ENCODE measurements at regions not wholly inside any gene's neighbourhood (a gene's known extent, or its start where the extent isn't known, plus 50 kb on each side); places are given as distances from the start of the nearest gene placed in this dataset.
"Not testable (repeated sequence)": the region's sequence is repeated elsewhere in the genome, so short reads cannot be mapped to it uniquely, and the experiment has no call there.

GRCh38 chr10:47593129-47593528 lies 69.7 kb upstream of the AGAP9 start:
- H3F3A ChIP-seq (replicated peaks; ENCODE audit: insufficient read depth); H3K36me3 ChIP-seq (replicated peaks in 1 of 2; ENCODE audit: control insufficient read depth in 1 of 2, insufficient read depth in 2 of 2, low read length in 1 of 2); H3K79me2 ChIP-seq (ENCODE audit: insufficient read depth); CTCF ChIA-PET; H3K9me3 ChIP-seq; H3K27ac ChIP-seq (ENCODE audit: low read depth in 2 of 2, low read length in 1 of 2); H3K4me2 ChIP-seq; H3K9me2 ChIP-seq; H3K9ac ChIP-seq; H2AFZ ChIP-seq (ENCODE audit: low read depth); POLR2A ChIA-PET; H4K20me1 ChIP-seq (ENCODE audit: insufficient read depth); H3K4me1 ChIP-seq (ENCODE audit: control insufficient read depth in 1 of 2, insufficient read depth in 2 of 2, low read depth in 1 of 2, low read length in 1 of 2); DNase-seq; H3K27me3 ChIP-seq (ENCODE audit: insufficient read depth); H3K4me3 ChIP-seq (ENCODE audit: low read depth in 2 of 2, low read length in 1 of 2): not testable (repeated sequence)
- WGBS (ENCODE audit: low lambda C conversion rate), result 42% methylated on average over 2 of the region's 2 CpGs

- POLR2A ChIA-PET; H3K27ac ChIP-seq (ENCODE audit: low read depth in 2 of 2, low read length in 1 of 2); CTCF ChIA-PET; H3K9me2 ChIP-seq; DNase-seq; H4K20me1 ChIP-seq (ENCODE audit: insufficient read depth); H3K27me3 ChIP-seq (ENCODE audit: insufficient read depth); H3K4me1 ChIP-seq (ENCODE audit: control insufficient read depth in 1 of 2, insufficient read depth in 2 of 2, low read depth in 1 of 2, low read length in 1 of 2); H3K36me3 ChIP-seq (replicated peaks in 1 of 2; ENCODE audit: control insufficient read depth in 1 of 2, insufficient read depth in 2 of 2, low read length in 1 of 2); H3K9ac ChIP-seq; H3K4me2 ChIP-seq; H3K4me3 ChIP-seq (ENCODE audit: low read depth in 2 of 2, low read length in 1 of 2); H3K9me3 ChIP-seq; H3K79me2 ChIP-seq (ENCODE audit: insufficient read depth); H2AFZ ChIP-seq (ENCODE audit: low read depth); H3F3A ChIP-seq (replicated peaks; ENCODE audit: insufficient read depth): not testable (repeated sequence)
- WGBS (ENCODE audit: low lambda C conversion rate), result 46% methylated on average over 2 of the region's 3 CpGs
Observed at GRCh38 chr10:47590956-47591355, 67.5 kb upstream of the AGAP9 start.

DNA sequence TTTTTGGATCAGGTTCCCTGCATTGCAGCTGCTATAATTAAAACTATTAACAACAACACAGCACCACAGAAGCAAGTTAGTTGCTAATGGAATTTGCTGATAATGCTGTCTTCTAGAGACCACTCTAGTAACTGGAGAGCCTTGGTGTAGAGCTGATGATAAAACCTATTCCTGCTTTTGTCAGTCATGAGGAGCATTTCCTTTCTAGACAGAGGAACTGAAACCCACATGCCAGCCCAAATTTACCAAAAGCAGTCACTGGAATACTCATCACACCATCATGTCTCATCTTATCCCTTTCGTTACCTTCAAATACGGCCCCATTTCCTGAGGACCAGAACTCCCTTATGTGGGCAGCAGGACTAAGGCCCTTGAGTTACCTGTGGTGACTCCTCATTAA lies 67.1 kb upstream of the AGAP9 start:
- H3K79me2 ChIP-seq (ENCODE audit: insufficient read depth); H3K9ac ChIP-seq; H3K36me3 ChIP-seq (replicated peaks in 1 of 2; ENCODE audit: control insufficient read depth in 1 of 2, insufficient read depth in 2 of 2, low read length in 1 of 2); H3K27me3 ChIP-seq (ENCODE audit: insufficient read depth); H3K9me2 ChIP-seq; POLR2A ChIA-PET; H3K4me1 ChIP-seq (ENCODE audit: control insufficient read depth in 1 of 2, insufficient read depth in 2 of 2, low read depth in 1 of 2, low read length in 1 of 2); H3K4me2 ChIP-seq; H4K20me1 ChIP-seq (ENCODE audit: insufficient read depth); H2AFZ ChIP-seq (ENCODE audit: low read depth); CTCF ChIA-PET; H3K9me3 ChIP-seq; DNase-seq; H3K4me3 ChIP-seq (ENCODE audit: low read depth in 2 of 2, low read length in 1 of 2); H3K27ac ChIP-seq (ENCODE audit: low read depth in 2 of 2, low read length in 1 of 2); H3F3A ChIP-seq (replicated peaks; ENCODE audit: insufficient read depth): not testable (repeated sequence)
- WGBS (ENCODE audit: low lambda C conversion rate), result no CpG with 5 or more reads among the region's 2 CpGs

DNA sequence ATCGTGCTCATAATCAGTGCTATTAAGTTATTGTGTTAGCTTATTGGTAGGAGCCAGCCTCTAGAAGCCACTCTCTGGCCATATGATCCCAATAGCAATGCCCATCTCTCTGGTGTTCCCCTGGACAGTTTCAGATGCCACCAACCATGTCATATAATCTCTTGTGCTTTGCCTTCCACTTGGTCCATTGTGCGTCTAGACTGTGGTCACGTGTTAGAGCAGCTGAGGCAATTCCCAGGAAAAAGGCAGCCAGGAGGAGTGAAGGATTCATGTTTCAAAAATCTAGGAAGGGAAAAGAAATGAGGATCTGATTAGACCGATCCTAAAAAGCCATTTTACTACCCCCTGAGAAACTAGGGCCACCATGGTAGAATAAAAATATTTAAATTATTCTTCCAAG lies 58.6 kb upstream of the AGAP9 start:
- H3K79me2 ChIP-seq (ENCODE audit: insufficient read depth), result not testable (repeated sequence)

GRCh38 chr10:47580063-47580462 lies 56.6 kb upstream of the AGAP9 start:
- H3K9ac ChIP-seq; H4K20me1 ChIP-seq (ENCODE audit: insufficient read depth); H3K4me2 ChIP-seq; CTCF ChIA-PET; H3K36me3 ChIP-seq (replicated peaks in 1 of 2; ENCODE audit: control insufficient read depth in 1 of 2, insufficient read depth in 2 of 2, low read length in 1 of 2); H3K9me3 ChIP-seq; H3K4me1 ChIP-seq (ENCODE audit: control insufficient read depth in 1 of 2, insufficient read depth in 2 of 2, low read depth in 1 of 2, low read length in 1 of 2); DNase-seq; H3K27me3 ChIP-seq (ENCODE audit: insufficient read depth); POLR2A ChIA-PET; H3F3A ChIP-seq (replicated peaks; ENCODE audit: insufficient read depth); H3K9me2 ChIP-seq; H3K27ac ChIP-seq (ENCODE audit: low read depth in 2 of 2, low read length in 1 of 2); H3K79me2 ChIP-seq (ENCODE audit: insufficient read depth); H2AFZ ChIP-seq (ENCODE audit: low read depth); H3K4me3 ChIP-seq (ENCODE audit: low read depth in 2 of 2, low read length in 1 of 2): not testable (repeated sequence)
- WGBS (ENCODE audit: low lambda C conversion rate), result no CpG with 5 or more reads among the region's 2 CpGs

More for the DNA sequence above, 58.6 kb upstream of the AGAP9 start:
- H3K27ac ChIP-seq (ENCODE audit: low read depth in 2 of 2, low read length in 1 of 2); H2AFZ ChIP-seq (ENCODE audit: low read depth); H3K27me3 ChIP-seq (ENCODE audit: insufficient read depth); H3K4me1 ChIP-seq (ENCODE audit: control insufficient read depth in 1 of 2, insufficient read depth in 2 of 2, low read depth in 1 of 2, low read length in 1 of 2); H3K36me3 ChIP-seq (replicated peaks in 1 of 2; ENCODE audit: control insufficient read depth in 1 of 2, insufficient read depth in 2 of 2, low read length in 1 of 2); H4K20me1 ChIP-seq (ENCODE audit: insufficient read depth); H3F3A ChIP-seq (replicated peaks; ENCODE audit: insufficient read depth); DNase-seq; POLR2A ChIA-PET; H3K4me3 ChIP-seq (ENCODE audit: low read depth in 2 of 2, low read length in 1 of 2); H3K9me3 ChIP-seq; CTCF ChIA-PET; H3K9ac ChIP-seq; H3K4me2 ChIP-seq; H3K9me2 ChIP-seq: not testable (repeated sequence)
- 59% methylated on average over 4 of the region's 4 CpGs for WGBS (ENCODE audit: low lambda C conversion rate)

DNA sequence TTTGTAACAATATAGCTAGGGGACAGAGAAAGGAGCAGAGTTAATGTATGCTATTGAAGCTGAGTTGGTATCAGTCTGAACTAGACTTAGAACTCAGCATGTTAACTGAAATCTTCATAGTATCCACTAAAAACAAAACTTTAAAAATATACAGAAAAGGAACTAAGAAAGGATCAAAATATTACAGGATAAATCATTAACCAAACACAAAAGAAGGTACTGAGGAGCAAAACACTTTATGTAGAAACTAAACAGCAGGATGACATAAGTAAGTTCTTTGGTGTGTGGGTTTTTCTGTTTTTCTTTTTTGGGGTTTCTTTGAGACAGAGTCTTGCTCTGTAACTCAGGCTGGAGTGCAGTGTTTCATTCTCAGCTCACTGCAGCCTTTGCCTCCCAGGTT lies 55.1 kb upstream of the AGAP9 start:
- H3K36me3 ChIP-seq (replicated peaks in 1 of 2; ENCODE audit: control insufficient read depth in 1 of 2, insufficient read depth in 2 of 2, low read length in 1 of 2); H3K4me3 ChIP-seq (ENCODE audit: low read depth in 2 of 2, low read length in 1 of 2); CTCF ChIA-PET; H3K4me2 ChIP-seq; H3K9me3 ChIP-seq; DNase-seq; H3K27me3 ChIP-seq (ENCODE audit: insufficient read depth); H3K9me2 ChIP-seq; H3K4me1 ChIP-seq (ENCODE audit: control insufficient read depth in 1 of 2, insufficient read depth in 2 of 2, low read depth in 1 of 2, low read length in 1 of 2); H3F3A ChIP-seq (replicated peaks; ENCODE audit: insufficient read depth); H4K20me1 ChIP-seq (ENCODE audit: insufficient read depth); H3K79me2 ChIP-seq (ENCODE audit: insufficient read depth); H3K9ac ChIP-seq; H3K27ac ChIP-seq (ENCODE audit: low read depth in 2 of 2, low read length in 1 of 2); POLR2A ChIA-PET; H2AFZ ChIP-seq (ENCODE audit: low read depth): not testable (repeated sequence)

Data from SK-N-SH (cell line).